GM12892 (cell line): ENCODE measurements at regions not wholly inside any gene's neighbourhood (a gene's known extent, or its start where the extent isn't known, plus 50 kb on each side); places are given as distances from the start of the nearest gene placed in this dataset.

ENCODE experiments used
- DNase-seq: peaks from one replicate; pipeline ENCODE4 v3.0.0; 2011; ENCODE audit not compliant: insufficient read length
- FAIRE-seq: peaks from 2 replicates; lab custom pipeline; 2011; peaks lifted over from hg19 to GRCh38; lab: Jason Lieb, UNC
- POLR2A ChIP-seq: IDR thresholded peaks from 2 replicates; pipeline ENCODE4 v1.6.1; 2011; ENCODE audit warnings: low read depth, low read length, control low read depth
- POLR2AphosphoS5 ChIP-seq: IDR thresholded peaks from 2 replicates; pipeline ENCODE4 v1.6.1; 2011; ENCODE audit warnings: low read depth, low read length, control low read depth
- TAF1 ChIP-seq: IDR thresholded peaks from 2 replicates; pipeline ENCODE4 v1.6.1; 2011; ENCODE audit warnings: low read depth, mild to moderate bottlenecking, control low read depth, low read length, borderline replicate concordance

- no peak for TF ChIP-seq POLR2A
- no peak for TF ChIP-seq POLR2AphosphoS5
- TF ChIP-seq TAF1 = no peak
- FAIRE-seq (no peak), DNase-seq (no peak)
Measured at GRCh38 chr2:133806564-133806963, 238.3 kb upstream of the NCKAP5 start.

- DNase-seq = no peak
- TF ChIP-seq TAF1 (no peak), POLR2A (no peak), POLR2AphosphoS5 (no peak)
- FAIRE-seq = no peak
Measured at GRCh38 chr2:133809485-133809884, 241.2 kb upstream of the NCKAP5 start.

GRCh38 chr2:133810559-133810958 lies 242.3 kb upstream of the NCKAP5 start:
- FAIRE-seq (no peak), DNase-seq (no peak)
- TF ChIP-seq POLR2AphosphoS5 (no peak), POLR2A (no peak), TAF1 (no peak)

GRCh38 chr2:133811409-133812125 lies 243.3 kb upstream of the NCKAP5 start:
- DNase-seq (no peak), FAIRE-seq (no peak)
- TF ChIP-seq POLR2AphosphoS5 = no peak
- no peak for TF ChIP-seq TAF1
- no peak for TF ChIP-seq POLR2A

GRCh38 chr2:133812826-133813617 lies 244.8 kb upstream of the NCKAP5 start:
- TF ChIP-seq TAF1 (no peak), POLR2A (no peak), POLR2AphosphoS5 (no peak)
- no peak for DNase-seq
- no peak for FAIRE-seq

GRCh38 chr2:133814890-133815289 lies 246.6 kb upstream of the NCKAP5 start:
- DNase-seq = no peak
- no peak for TF ChIP-seq POLR2AphosphoS5
- no peak for TF ChIP-seq TAF1
- TF ChIP-seq POLR2A = no peak
- no peak for FAIRE-seq

GRCh38 chr2:133816037-133816436 lies 247.8 kb upstream of the NCKAP5 start:
- FAIRE-seq = no peak
- no peak for DNase-seq
- TF ChIP-seq POLR2AphosphoS5 (no peak), TAF1 (no peak), POLR2A (no peak)

GRCh38 chr2:133817680-133818566 lies 249.7 kb upstream of the NCKAP5 start:
- TF ChIP-seq TAF1 (no peak), POLR2A (no peak), POLR2AphosphoS5 (no peak)
- DNase-seq = no peak
- no peak for FAIRE-seq

- TF ChIP-seq POLR2AphosphoS5 (no peak), TAF1 (no peak), POLR2A (no peak)
- FAIRE-seq (no peak), DNase-seq (no peak)
Measured at GRCh38 chr2:133818661-133819060, 250.4 kb upstream of the NCKAP5 start.

- no peak for TF ChIP-seq POLR2AphosphoS5
- no peak for TF ChIP-seq TAF1
- TF ChIP-seq POLR2A = no peak
- no peak for FAIRE-seq
- DNase-seq = no peak
Measured at GRCh38 chr2:133819906-133820305, 251.6 kb upstream of the NCKAP5 start.

- DNase-seq (no peak), FAIRE-seq (no peak)
- TF ChIP-seq TAF1 (no peak), POLR2A (no peak), POLR2AphosphoS5 (no peak)
Measured at GRCh38 chr2:133821107-133821760, 253.0 kb upstream of the NCKAP5 start.
